ENCODE measurements at regions not wholly inside any gene's neighbourhood (a gene's known extent, or its start where the extent isn't known, plus 50 kb on each side); places are given as distances from the start of the nearest gene placed in this dataset.

GRCh38 chr2:16429431-16430145 lies 236.0 kb downstream of the CYRIA start:
- H2AFZ ChIP-seq (ENCODE audit: low read length) = no peak overlapping the region
- ChIA-PET POLR2A (ENCODE audit: partially characterized antibody) (no interaction called here), CTCF (ENCODE audit: partially characterized antibody) (interaction anchor here (0.6 to 1.3 kb wide), 4 partner anchors 9 to 220 kb away, joined by 3 to 5 read pairs (median 4); no protein-coding TSS in a partner anchor)
- H3K4me1 ChIP-seq (replicated peaks in 1 of 4; ENCODE audit: control insufficient read depth in 3 of 4, insufficient read depth in 4 of 4, low read length in 3 of 4) = no peaks in the 10 kb centered on the region
- no peaks in the 10 kb centered on the region for H3K9me3 ChIP-seq (ENCODE audit: insufficient read depth in 2 of 2, low read depth in 1 of 2, low read length in 1 of 2)
- H2BK5ac ChIP-seq (ENCODE audit: low read depth, low read length) = no peak overlapping the region
- no peak overlapping the region for H3K56ac ChIP-seq (replicated peaks; ENCODE audit: insufficient read length, low read depth, low read length)
- TF ChIP-seq JUN (IDR thresholded peaks at IDR 0.05; ENCODE audit: low read depth, low read length) (no peak), CTCF (IDR thresholded peaks at IDR 0.05; ENCODE audit: control extremely low read depth in 1 of 3, insufficient read depth in 1 of 3, low read depth in 1 of 3, low read length in 3 of 3) (peak in 1 of 3 experiments; percentile 17; a peak in 2 of 4 replicates)
- H3K79me2 ChIP-seq (ENCODE audit: control insufficient read depth in 1 of 2, insufficient read depth in 2 of 2, low read length in 2 of 2) = no peaks in the 10 kb centered on the region
- H4K8ac ChIP-seq (ENCODE audit: extremely low read depth, insufficient read depth, low read length) = no peak overlapping the region
- H3K4me2 ChIP-seq (ENCODE audit: insufficient read depth in 1 of 2, low read depth in 2 of 2, low read length in 2 of 2) = no peak overlapping the region
- H4K20me1 ChIP-seq (replicated peaks in 1 of 2; ENCODE audit: control insufficient read depth in 1 of 2, insufficient read depth in 2 of 2, low read length in 2 of 2) = no peaks in the 10 kb centered on the region
- 40% methylated on average over 2 of the region's 2 CpGs; no CpG with 5 or more reads in 1 of the 2 experiments for WGBS, 2 experiments (ENCODE audit: extremely low coverage in 1 of 2, insufficient coverage in 1 of 2, insufficient read length in 1 of 2, insufficient replicate concordance in 2 of 2, low coverage in 1 of 2, low lambda C conversion rate in 2 of 2, missing lambda C conversion rate in 1 of 2)
- H3K4ac ChIP-seq (replicated peaks; ENCODE audit: insufficient read length, low read depth, low read length) = no peak overlapping the region
- H2BK20ac ChIP-seq (ENCODE audit: low read length) = no peak overlapping the region
- FAIRE-seq (no peak), DNase-seq (ENCODE audit: low read depth in 1 of 2, low spot score in 2 of 2) (no peak)
- H2BK120ac ChIP-seq (replicated peaks; ENCODE audit: low read depth, low read length) = no peak overlapping the region
- H2BK12ac ChIP-seq (ENCODE audit: low read depth, low read length) = no peak overlapping the region
- no peak overlapping the region for H3K27ac ChIP-seq (ENCODE audit: low read depth, low read length)
- no peaks in the 10 kb centered on the region for H3K27me3 ChIP-seq (replicated peaks in 1 of 4; ENCODE audit: control insufficient read depth in 3 of 4, extremely low read depth in 1 of 4, insufficient read depth in 3 of 4, low read length in 3 of 4)
- no peak overlapping the region for H3K23ac ChIP-seq (ENCODE audit: insufficient read length)
- no peak overlapping the region for H3K18ac ChIP-seq (ENCODE audit: extremely low read depth, low read length)
- no peak overlapping the region for H3K14ac ChIP-seq (ENCODE audit: insufficient read length)
- no peak overlapping the region for H3K9ac ChIP-seq (replicated peaks in 1 of 4; ENCODE audit: extremely low read depth in 1 of 4, low read depth in 3 of 4, low read length in 3 of 4)
- H3K79me1 ChIP-seq (ENCODE audit: low read depth, low read length) = no peaks in the 10 kb centered on the region
- no peak overlapping the region for H2BK15ac ChIP-seq (ENCODE audit: low read length)
- H3K4me3 ChIP-seq (ENCODE audit: extremely low read depth in 1 of 4, insufficient read depth in 2 of 4, low read depth in 3 of 4, low read length in 4 of 4) = no peak overlapping the region
- no peaks in the 10 kb centered on the region for H3K23me2 ChIP-seq (ENCODE audit: low read depth, low read length)
- no peaks in the 10 kb centered on the region for H3K36me3 ChIP-seq (ENCODE audit: control insufficient read depth in 2 of 4, insufficient read depth in 4 of 4, low read length in 3 of 4)
- H2AK5ac ChIP-seq (ENCODE audit: low read depth, low read length) = no peak overlapping the region
- H4K5ac ChIP-seq (ENCODE audit: insufficient read length, low read depth, low read length) = no peak overlapping the region
- H4K91ac ChIP-seq (replicated peaks; ENCODE audit: insufficient read length, low read length) = no peak overlapping the region

All from H1 (cell line).